ENCODE measurements at regions not wholly inside any gene's neighbourhood (a gene's known extent, or its start where the extent isn't known, plus 50 kb on each side); places are given as distances from the start of the nearest gene placed in this dataset.
"Not testable (repeated sequence)": the region's sequence is repeated elsewhere in the genome, so short reads cannot be mapped to it uniquely, and the experiment has no call there.

DNA sequence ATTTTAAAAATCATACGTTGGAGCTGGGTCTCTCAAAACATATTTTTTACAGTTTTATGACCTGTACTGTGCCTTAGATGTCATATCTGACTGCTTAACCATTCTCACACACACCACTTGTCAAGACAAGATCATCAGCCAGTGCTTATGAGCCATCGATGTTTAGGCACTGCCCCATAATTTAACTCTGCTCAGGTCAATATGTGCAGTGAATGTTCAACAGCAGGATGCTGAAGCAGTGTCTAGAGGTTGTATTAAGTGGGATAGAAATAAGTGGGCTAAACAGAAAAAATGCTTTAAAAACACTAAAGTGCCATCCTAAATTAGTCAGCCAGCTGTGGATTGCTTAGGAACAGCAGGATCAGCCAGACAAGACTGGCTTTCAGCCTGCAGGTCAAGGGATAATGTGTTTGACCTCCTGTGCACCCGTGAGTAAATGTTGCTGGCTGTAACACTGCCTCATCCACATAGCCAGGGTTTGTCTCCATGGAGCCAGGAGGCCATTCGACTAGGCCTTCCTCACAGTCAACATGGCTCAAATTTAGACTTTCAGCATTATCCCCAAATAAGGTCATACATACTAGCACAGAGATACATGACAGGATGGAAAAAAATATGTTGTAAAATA, 139.0 kb upstream of the NXPH2 start:
- no peak for DNase-seq

DNA sequence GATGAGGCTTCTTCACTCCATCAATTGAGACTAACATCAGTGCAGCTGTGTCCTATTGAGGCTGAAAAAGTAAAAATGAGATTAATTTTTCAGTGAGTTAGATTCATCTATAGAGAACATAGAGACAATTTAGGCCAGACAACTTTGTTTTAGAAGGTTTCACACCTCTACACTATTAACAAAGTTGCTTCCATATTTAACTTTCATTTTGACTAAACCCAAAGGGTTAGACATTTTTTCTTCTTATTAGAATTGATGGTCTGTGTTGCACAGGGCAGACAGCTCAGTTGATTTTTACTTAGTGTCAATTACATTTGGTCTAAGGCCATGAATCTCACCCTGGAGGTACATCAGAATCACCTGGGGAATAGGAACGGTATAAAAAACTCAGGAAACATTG, 130.2 kb upstream of the NXPH2 start:
- no peak for DNase-seq

DNA sequence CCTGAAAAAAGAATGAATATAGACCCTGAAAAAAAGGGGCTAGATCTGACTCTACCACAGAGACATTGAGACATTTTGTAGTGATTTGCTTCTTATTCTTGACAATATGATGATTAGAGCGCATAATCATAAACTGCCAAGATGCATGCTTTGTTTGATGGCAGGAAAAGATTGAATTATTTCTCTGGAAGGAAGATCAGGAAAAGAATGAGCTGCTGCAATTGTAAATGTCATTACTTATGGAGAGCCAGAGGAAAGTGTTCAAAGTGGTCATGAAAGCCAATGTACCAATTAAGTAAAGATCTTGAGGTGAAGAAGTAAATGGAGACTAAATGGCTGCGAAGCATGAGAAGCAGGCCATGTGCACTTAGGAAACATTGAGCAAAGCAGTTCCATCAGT, 126.4 kb upstream of the NXPH2 start:
- DNase-seq = no peak

DNA sequence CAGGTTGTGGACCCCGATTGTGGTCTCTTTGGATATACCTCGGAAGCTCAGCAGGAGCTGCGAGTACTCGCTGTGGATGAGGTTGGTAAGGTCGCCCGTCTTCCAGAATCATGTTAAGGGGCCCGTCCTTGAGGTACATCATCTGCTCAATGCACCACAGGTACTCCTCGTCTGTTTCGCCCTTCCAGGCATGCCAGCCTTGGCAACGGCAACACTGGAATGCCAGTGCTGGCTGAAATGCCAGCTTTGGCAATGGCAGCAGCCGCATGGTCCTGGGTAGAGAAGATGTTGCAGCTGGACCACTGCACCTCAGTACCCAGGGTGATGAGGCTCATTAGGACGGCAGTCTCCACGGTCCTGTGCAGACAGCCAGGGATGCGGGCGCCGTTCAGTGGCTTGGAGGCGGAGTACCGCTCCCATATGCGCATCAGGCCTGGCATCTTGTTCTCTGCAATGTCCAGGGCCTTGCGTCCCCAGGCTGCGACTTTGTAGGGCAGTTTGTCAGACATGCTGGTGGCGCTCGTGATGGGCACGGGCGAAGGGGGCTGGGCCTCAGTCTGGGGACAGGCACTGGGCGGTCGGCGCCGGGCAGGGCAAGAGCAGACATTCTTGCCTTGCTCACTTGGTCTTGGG, 122.2 kb upstream of the NXPH2 start:
- no peak for DNase-seq

DNA sequence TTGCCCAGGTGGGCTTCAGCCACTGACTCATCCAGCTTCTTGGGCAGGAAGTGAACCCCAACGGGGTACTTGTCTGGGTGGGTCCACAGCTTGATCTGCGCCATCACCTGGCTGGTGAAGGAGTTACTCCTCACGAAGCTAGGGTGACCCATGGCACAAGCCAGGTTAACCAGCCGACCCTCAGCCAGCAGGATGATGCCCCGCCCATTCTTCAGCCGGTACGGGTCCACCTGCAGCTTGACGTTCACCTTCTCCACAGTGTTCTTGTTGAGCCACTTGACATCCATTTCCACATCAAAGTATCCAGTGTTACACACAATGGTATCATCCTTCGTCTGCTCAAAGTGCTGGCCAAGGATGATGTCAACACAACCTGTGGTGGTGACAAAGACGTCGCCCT, 121.3 kb upstream of the NXPH2 start:
- no peak for DNase-seq

DNA sequence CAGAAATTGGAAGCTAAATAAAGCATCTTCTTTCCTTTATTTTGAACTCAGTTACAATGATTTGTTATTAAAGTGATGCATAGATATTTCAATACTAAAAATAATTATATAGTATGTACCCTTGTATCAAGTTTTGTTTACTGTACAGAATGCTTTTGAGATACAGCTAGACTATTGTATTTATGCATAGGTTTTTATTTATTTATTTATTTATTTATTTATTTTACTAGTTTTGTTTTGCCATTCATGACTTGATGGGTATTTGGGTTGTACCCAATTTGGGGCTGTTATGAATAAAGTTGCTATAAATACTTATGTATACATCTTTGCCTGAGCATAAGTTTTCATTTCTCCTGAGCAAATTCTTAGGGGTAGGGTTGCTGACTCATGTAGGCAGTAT, 118.7 kb upstream of the NXPH2 start:
- no peak for DNase-seq

DNA sequence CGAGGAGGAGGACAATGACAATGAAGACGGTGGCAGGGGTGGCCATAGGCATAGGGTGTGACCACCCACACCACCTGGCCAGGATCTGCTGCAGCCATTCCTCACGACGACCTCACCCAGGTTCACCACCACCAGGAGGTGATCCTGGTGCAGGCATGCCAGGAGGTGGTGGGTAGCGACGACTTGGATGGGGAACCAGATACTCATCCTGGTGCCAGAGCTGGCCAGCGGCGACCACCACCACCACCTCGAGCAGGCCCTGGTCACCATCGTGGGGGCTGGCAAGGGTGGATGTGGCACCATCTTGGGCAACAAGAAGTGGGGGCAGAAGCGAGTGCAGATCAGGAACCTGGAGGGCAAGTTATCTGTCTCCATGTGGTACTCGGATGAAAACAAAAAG, 117.1 kb upstream of the NXPH2 start:
- DNase-seq = no peak

DNA sequence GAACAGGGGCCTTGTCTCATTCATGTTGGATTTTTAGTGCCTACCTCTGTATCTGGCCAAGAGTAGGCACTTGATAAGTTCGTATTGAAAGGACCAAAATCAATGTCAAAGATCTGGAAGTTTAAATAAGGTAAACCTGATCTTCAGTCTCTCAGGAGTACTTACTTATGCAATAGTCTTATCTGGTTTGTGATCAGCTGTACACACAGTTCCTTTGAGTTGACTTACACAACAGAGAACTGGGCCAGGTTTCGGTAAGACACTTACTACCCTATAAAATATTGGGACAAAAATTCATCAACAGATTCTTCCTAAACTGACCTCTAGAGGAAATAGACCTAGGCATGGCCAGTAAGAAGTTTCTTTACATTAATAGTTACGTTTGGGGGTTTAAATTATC, 113.6 kb upstream of the NXPH2 start:
- DNase-seq = no peak

DNA sequence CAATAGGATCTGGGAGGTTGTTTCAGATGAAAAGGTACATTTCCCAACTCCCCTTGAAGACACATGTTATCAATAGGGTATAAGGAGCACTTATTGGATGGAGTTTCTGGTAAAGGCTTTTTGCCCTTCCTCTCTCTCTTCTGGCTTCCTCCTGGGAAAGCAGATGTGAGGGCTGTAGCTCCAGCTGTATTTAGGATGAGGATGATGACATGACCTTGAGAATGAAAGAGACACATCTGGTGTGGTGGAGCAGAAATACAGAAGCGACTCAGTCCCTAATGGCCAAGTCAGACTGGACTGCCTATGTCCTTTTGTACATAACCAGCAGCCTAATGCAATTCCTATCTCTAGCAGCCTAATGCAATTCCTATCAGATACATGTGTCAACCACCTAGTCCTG, 100.9 kb upstream of the NXPH2 start:
- DNase-seq = no peak

DNA sequence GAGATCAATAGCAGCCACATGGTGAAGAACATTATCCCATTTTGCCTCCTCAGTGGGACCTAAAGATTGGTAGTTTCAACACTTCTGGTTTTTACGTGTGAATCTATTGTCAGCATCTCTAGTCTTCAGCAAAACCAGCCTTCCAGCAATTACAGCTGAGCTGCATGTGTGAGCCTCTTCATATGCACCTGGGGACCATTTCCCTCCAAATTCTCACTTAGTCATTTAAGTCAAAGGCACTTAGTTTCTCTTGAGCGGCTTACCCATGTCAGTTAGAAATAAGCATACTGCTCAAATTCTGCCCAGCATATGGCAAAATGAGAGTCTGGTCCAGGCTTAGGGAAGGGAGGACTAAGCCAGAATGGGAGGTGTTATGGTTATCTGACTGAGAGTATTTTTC, 99.7 kb upstream of the NXPH2 start:
- no peak for DNase-seq

DNA sequence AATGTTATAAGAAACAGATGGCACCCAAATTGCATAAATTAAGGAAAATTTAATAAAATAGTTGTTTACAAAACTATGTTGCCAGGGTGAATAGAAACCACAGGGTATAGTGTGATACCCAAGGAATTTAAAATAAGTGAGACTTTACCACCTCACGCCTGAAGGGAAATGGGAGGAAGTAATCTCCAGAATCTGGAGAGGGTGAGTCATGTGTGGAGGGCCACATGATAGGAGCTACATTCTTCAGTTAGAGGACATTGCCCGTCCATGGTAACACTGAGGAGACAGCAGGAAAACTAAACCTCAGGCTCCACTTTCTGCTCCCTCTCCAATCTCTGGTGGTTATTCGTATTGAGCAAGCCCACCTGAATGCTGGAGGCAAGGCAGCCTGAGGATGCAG, 97.2 kb upstream of the NXPH2 start:
- DNase-seq = no peak

DNA sequence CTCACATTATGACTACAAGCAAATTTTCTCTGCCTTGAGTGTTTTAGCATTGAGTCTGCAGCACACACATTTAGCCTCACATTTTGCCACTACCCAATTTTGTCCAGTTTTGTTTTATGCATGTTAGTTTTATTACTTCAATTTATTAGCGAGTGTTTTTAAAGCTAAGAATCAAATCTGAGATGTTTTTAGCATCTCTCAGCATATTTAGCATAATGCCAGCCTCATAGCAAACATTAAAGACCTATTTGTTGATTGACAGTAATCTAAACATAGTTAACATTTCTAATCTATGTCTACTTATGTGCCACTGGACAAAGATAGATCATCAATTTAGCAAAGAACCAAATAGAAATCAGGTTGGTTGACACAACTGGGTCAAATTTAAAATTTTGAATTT, 94.1 kb upstream of the NXPH2 start:
- no peak for DNase-seq

DNA sequence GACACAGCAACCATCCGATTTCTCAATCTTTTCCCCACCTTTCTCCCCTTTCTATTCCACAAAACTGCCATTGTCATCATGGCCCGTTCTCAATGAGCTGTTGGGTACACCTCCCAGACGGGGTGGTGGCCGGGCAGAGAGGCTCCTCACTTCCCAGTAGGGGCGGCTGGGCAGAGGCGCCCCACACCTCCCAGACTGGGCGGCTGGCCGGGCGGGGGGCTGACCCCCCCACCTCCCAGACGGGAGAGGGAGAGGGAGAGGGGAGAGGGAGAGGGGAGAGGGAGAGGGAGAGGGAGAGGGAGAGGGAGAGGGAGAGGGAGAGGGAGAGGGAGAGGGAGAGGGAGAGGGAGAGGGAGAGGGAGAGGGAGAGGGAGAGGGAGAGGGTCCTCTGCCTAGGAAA, 91.9 kb upstream of the NXPH2 start:
- not testable (repeated sequence) for DNase-seq

DNA sequence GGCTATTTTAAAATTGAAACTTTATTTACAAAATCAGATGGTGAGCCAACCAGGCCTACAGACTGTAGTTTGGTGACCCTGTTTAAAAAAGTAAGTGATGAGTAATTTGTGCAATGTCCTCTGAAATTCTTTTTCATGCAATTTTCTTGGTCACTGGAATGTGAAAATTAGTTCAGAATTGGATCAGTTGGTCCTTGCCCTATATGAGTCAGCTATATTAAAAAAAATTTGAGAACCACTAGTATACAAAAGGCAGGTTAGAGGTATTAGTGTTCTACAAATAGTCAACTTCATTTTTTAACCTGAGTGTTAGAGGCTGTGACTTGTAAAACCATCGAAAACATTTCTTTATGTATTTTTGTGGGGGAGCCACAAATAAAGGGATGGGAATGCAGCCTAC, 91.1 kb upstream of the NXPH2 start:
- DNase-seq = no peak

DNA sequence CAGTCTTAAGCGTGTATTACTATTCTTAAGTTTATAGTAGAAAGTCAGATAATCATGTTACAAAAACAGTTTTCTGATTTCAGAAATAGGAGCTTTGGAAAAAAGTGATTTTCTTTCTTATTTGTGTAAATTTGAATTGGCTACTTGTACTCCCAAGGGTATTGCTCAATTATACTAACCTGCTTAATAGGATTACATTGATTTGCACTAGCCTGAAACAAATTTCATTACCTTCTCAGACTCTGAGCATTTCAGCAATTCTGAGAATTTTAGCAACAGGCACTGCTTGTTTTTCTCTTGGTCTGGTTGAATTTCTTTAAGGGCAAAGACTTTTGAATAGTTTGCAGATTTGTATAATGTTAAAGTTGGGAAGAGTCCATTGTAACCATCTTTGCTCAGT, 87.2 kb upstream of the NXPH2 start:
- DNase-seq = no peak

DNA sequence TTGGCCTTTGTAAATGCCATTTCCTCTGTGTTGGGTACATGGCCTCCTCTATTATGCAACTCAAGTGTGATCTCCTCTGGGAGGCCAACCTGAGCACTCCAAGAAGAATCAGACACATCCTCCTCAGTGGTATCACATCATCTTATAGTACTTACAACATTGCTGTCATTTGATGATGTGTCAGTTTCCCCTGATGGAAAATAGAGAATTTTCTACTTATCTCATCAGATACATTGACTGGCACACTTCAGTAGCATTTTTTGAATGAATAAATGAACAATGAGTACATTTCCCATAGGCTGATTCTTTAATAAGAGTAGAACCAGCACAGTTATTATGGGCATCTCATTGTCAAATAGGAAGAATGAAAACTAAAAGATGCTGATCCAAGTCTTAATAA, 86.6 kb upstream of the NXPH2 start:
- no peak for DNase-seq

DNA sequence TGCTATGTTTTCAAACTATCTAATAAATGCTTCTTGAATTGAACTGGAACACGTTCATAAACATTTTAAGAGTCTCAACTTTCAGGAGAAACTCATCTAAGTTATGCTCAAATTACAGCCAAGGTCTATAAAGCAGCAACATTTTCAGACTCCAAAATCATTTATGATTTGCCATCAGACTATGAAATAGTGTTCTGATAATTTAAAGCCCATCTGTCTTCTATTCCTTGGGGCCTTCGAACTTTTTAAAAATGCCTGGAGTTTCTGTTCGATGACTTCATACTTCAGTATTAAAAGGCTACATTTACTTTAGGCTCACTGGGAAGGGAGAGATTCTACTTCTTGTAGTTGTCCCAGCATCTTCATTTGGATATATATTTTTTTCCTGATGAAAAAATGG, 73.6 kb upstream of the NXPH2 start:
- DNase-seq = no peak

DNA sequence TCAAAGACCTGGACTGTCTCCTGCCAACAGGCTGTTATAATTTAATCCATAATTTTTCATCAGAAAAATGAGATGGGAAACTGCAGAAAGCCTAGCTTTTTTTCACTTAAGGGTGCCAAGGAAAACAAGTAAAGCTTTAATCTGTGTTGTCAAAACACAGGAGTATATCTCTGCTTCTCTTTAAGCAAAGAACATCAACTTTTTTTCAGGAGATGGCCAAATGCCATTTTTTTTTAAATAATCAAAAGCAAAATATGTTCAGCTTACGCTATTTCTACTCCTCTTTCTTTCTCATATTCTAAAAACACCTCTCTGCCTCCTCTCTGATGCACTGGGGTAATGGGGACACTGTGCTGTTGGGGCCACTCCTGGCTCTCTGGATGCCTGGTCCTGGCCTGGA, 73.1 kb upstream of the NXPH2 start:
- DNase-seq = peak; percentile 15

DNA sequence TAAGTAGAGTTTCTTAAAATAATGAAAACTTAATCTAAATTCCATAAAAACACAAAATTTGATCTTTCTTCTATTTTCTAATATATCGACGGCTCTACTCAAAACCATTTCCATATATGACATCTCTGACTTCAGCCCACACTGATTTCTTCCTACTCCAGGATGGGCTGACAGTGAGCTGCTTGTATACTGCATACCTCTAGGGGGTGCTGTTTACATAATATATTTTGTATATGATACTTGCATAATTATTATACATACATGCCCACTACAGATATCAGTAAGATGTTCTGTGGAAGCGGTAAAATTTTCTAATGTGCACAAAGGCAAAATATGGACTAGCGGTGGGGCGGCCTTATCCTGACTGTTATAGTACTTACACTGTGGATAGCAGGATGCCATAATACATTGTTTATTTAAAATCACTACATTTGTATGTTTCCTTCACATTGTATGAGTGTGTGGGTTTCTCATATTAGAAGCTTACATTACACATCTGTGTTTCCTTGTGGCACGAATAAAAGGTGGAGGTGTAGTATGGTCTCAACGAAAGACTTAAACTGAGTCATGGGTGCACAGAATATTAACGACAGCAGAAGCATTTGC, 66.1 kb upstream of the NXPH2 start:
- DNase-seq = no peak

DNA sequence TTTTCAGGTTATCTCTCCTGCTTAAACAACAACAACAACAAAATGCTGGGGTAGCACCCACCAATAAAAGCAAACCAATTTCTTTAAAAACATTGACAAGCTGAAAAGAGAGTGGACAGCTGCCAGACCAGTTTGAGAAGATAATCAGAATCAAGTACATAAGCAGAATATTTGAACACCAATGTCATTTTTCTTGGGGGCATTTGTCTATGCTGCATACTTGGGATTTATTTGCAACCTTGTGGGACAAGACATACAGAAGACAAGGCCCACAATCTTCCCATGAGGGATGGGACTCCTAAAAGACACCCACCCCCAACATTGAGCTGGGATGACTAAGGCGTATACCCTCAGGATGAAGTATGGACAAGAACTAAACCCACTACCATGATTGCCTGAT, 62.2 kb upstream of the NXPH2 start:
- no peak for DNase-seq

DNA sequence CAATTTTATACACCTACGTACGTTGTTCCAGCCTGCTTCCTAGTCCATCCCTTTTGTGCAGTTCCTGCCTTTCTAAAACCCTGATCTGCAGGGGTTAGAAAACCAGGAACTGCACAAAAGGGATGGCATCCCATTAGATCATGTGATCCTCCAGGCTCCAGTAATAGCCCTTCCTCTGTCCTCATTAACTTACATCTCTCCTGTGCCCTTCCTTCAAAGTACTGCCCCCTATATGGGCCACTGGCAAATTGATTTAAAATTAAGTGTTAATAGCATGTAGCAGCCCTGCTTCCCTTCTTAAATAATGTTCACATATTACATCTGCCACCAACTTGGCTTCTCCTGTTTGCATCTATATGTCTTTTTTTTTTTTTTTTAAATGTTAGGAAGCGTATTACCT, 61.3 kb upstream of the NXPH2 start:
- no peak for DNase-seq

DNA sequence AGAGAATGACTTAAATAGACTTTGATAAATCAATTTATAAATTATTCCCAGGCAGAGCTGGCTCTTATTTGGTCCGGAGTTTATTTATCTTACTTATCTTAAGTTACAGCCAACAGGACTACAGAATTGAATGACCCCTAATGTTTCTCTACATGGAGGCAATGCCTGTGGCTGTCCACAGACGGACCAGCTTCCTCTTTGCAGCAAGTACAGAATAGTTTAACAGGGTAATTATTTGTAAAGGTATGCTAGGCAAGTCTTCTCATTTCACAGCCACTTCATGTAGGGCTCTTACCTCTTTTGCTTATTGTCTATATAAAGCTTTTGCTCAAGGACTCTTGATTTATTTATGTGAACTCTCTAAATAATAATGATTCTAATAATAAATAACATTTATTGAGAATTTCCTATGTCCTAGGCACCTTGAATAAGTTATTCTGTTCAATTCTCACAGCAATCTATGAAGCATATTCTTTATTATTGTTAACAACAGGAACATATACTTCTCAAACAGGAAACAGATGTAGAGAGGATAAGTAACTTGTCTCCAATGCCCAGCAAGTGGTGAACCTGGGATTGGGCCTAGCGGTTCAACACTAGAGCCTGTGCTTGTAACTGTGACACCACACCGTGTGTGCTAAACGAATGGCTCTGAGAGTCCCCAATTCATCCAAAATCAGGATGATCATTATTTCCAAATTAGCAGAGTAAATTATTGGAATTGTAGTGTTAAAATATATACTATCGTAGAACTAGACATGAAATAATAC, 58.8 kb upstream of the NXPH2 start:
- DNase-seq = no peak

DNA sequence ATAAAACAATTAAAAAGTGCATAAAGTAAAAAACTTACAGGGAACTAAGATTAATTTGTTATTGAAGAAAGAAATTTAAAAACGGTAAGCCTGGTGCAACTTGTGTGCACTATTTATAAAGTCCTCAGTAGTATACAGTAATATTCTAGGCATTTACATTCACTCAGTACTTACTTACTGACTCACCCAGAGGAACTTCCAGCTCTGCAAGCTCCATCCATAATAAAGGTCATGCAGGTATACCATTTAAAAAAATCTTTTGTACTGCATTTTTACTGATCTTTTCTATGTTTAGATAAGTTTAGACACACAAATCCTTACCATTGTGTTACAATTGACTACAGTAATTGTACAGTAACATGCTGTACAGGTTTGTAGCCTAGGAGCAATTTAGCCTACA, 51.5 kb upstream of the NXPH2 start:
- DNase-seq = no peak

DNA sequence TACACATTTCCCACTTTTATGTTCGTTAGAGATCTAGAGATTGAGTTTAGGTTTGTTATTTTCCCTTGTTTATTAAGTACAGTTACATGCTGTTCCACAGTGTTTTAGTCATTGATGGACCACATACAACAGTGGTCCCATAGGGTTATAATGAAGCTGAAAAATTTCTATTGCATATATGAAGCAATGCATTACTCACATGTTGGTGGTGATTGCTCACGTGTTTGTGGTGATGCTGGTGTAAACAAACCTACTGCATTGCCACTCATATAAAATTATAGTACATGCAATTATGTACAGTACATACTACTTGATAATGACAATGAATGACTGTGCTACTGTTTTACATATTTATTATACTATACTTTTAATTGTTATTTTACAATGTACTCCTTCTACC, 51.0 kb upstream of the NXPH2 start:
- no peak for DNase-seq

All from hindlimb muscle (tissue), 1 donor.